HEK293 (cell line): ENCODE measurements at regions not wholly inside any gene's neighbourhood (a gene's known extent, or its start where the extent isn't known, plus 50 kb on each side); places are given as distances from the start of the nearest gene placed in this dataset.

ENCODE experiments used
- CTCF ChIA-PET: fragments of 350-600 bp; formaldehyde crosslinking; extraction: SDS; loops from one replicate; lab custom pipeline; 2021; ENCODE audit warnings: antibody characterized with exemption; lab: Yijun Ruan, JAX
- POLR2A ChIA-PET: fragments of 300-600 bp; formaldehyde crosslinking; extraction: SDS; loops from one replicate; lab custom pipeline; 2020; ENCODE audit warnings: antibody characterized with exemption, inconsistent platforms; lab: Yijun Ruan, JAX
- H3K27ac ChIP-seq: fragments of 200-500 bp; sonication (Bioruptor generic); 2 replicates; pipeline ENCODE4 v1.5.1; 2014; ENCODE audit warnings: low read depth, low read length, control low read depth, inconsistent platforms; ENCODE audit errors: extremely low read depth
- H3K36me3 ChIP-seq, 2 experiments: fragments of 200-500 bp in 1 of 2; sonication (Bioruptor generic) in 1 of 2; 1 replicate in 1 of 2; 2 replicates in 1 of 2; pipeline ENCODE4 v1.5.1; 2014 to 2017; ENCODE audit warnings: inconsistent platforms in 2 of 2, low read length in 2 of 2; ENCODE audit not compliant: control insufficient read depth in 2 of 2, insufficient read depth in 1 of 2
- H3K4me1 ChIP-seq: fragments of 200-500 bp; sonication (Bioruptor generic); 2 replicates; pipeline ENCODE4 v1.5.1; 2014; ENCODE audit warnings: mild to moderate bottlenecking, low read length, inconsistent platforms; ENCODE audit not compliant: control insufficient read depth, insufficient read depth
- H3K4me3 ChIP-seq: 2 replicates; pipeline ENCODE4 v1.5.1; 2011; ENCODE audit warnings: low read depth, mild to moderate bottlenecking, control low read depth, low read length, moderate library complexity
- H3K9me3 ChIP-seq: fragments of 200-500 bp; sonication (Bioruptor generic); 2 replicates; pipeline ENCODE4 v1.5.1; 2014; ENCODE audit warnings: low read depth, low read length, inconsistent platforms; ENCODE audit not compliant: control insufficient read depth, insufficient read depth
- BCL11A ChIP-seq: fragments of 450-650 bp; formaldehyde crosslinking; IDR thresholded peaks from 2 replicates; pipeline ENCODE4 v1.5.1; 2016; ENCODE audit warnings: low read depth, missing biosample characterization, missing genetic modification characterization
- GLI4 ChIP-seq: fragments of 450-650 bp; formaldehyde crosslinking; IDR thresholded peaks from 2 replicates; pipeline ENCODE4 v1.5.1; 2016; ENCODE audit warnings: missing biosample characterization, missing genetic modification characterization
- KLF8 ChIP-seq: fragments of 450-650 bp; formaldehyde crosslinking; IDR thresholded peaks from 2 replicates; pipeline ENCODE4 v1.5.1; 2016; ENCODE audit warnings: missing biosample characterization, missing genetic modification characterization
- REPIN1 ChIP-seq: fragments of 450-650 bp; formaldehyde crosslinking; IDR thresholded peaks from 2 replicates; pipeline ENCODE4 v1.5.1; 2017; ENCODE audit warnings: missing biosample characterization, missing genetic modification characterization, low read depth
- SCRT2 ChIP-seq: fragments of 450-650 bp; formaldehyde crosslinking; IDR thresholded peaks from 2 replicates; pipeline ENCODE4 v1.5.1; 2016; ENCODE audit warnings: missing biosample characterization, missing genetic modification characterization
- SETDB1 ChIP-seq: IDR thresholded peaks from one replicate; pipeline ENCODE4 v1.6.1; 2017; ENCODE audit warnings: mild to moderate bottlenecking, low read length, moderate library complexity, mixed read lengths; ENCODE audit not compliant: insufficient read length
- SP2 ChIP-seq: fragments of 450-650 bp; formaldehyde crosslinking; IDR thresholded peaks from 2 replicates; pipeline ENCODE4 v1.5.1; 2016; ENCODE audit warnings: missing biosample characterization, missing genetic modification characterization
- TCF7L2 ChIP-seq: IDR thresholded peaks from 2 replicates; pipeline ENCODE4 v1.6.1; 2011; ENCODE audit warnings: low read depth, mild to moderate bottlenecking, inconsistent platforms, low read length, moderate library complexity, borderline replicate concordance
- ZBTB1 ChIP-seq: fragments of 450-650 bp; formaldehyde crosslinking; IDR thresholded peaks from 2 replicates; pipeline ENCODE4 v1.5.1; 2016; ENCODE audit warnings: missing biosample characterization, missing genetic modification characterization
- ZNF114 ChIP-seq: fragments of 450-650 bp; formaldehyde crosslinking; IDR thresholded peaks from 2 replicates; pipeline ENCODE4 v1.5.0; 2017; ENCODE audit warnings: missing biosample characterization, missing genetic modification characterization
- ZNF133 ChIP-seq: fragments of 450-650 bp; formaldehyde crosslinking; IDR thresholded peaks from 2 replicates; pipeline ENCODE4 v1.5.1; 2016; ENCODE audit warnings: missing biosample characterization, missing genetic modification characterization
- ZNF155 ChIP-seq: fragments of 450-650 bp; formaldehyde crosslinking; IDR thresholded peaks from 2 replicates; pipeline ENCODE4 v1.5.1; 2016; ENCODE audit warnings: missing biosample characterization, missing genetic modification characterization
- ZNF221 ChIP-seq: fragments of 450-650 bp; formaldehyde crosslinking; IDR thresholded peaks from 2 replicates; pipeline ENCODE4 v1.5.1; 2017; ENCODE audit warnings: missing biosample characterization, missing genetic modification characterization, borderline replicate concordance
- ZNF239 ChIP-seq: fragments of 450-650 bp; formaldehyde crosslinking; IDR thresholded peaks from 2 replicates; pipeline ENCODE4 v1.5.1; 2016; ENCODE audit warnings: missing biosample characterization, missing genetic modification characterization
- ZNF248 ChIP-seq: fragments of 450-650 bp; formaldehyde crosslinking; IDR thresholded peaks from 2 replicates; pipeline ENCODE4 v1.5.1; 2017; ENCODE audit warnings: missing biosample characterization, missing genetic modification characterization
- ZNF354C ChIP-seq: fragments of 450-650 bp; formaldehyde crosslinking; IDR thresholded peaks from 2 replicates; pipeline ENCODE4 v1.5.1; 2016; ENCODE audit warnings: missing biosample characterization, missing genetic modification characterization, low read depth, borderline replicate concordance
- ZNF501 ChIP-seq: fragments of 450-650 bp; formaldehyde crosslinking; IDR thresholded peaks from 2 replicates; pipeline ENCODE4 v1.5.1; 2016; ENCODE audit warnings: missing biosample characterization, missing genetic modification characterization
- ZNF521 ChIP-seq: fragments of 450-650 bp; formaldehyde crosslinking; IDR thresholded peaks from 2 replicates; pipeline ENCODE4 v1.5.1; 2017; ENCODE audit warnings: missing biosample characterization, mild to moderate bottlenecking, missing genetic modification characterization
- ZNF585B ChIP-seq: fragments of 450-650 bp; formaldehyde crosslinking; IDR thresholded peaks from 2 replicates; pipeline ENCODE4 v1.5.1; 2016; ENCODE audit warnings: missing biosample characterization, missing genetic modification characterization
- ZNF596 ChIP-seq: fragments of 450-650 bp; IDR thresholded peaks from 2 replicates; pipeline ENCODE4 v1.5.0; 2018; ENCODE audit warnings: missing biosample characterization, mild to moderate bottlenecking, missing genetic modification characterization, moderate library complexity
- TF ChIP-seq, protein P1 (sequence below): fragments of 450-650 bp; formaldehyde crosslinking; IDR thresholded peaks from 2 replicates; pipeline ENCODE4 v1.5.1; 2016; ENCODE audit warnings: missing biosample characterization, missing genetic modification characterization
- TF ChIP-seq, protein P2 (sequence below): fragments of 450-650 bp; IDR thresholded peaks from 2 replicates; pipeline ENCODE4 v1.5.1; 2018; ENCODE audit warnings: missing biosample characterization, missing genetic modification characterization
- TF ChIP-seq, protein P3 (sequence below): fragments of 450-650 bp; formaldehyde crosslinking; IDR thresholded peaks from 2 replicates; pipeline ENCODE4 v1.5.1; 2016; ENCODE audit warnings: missing biosample characterization, missing genetic modification characterization

DNA sequence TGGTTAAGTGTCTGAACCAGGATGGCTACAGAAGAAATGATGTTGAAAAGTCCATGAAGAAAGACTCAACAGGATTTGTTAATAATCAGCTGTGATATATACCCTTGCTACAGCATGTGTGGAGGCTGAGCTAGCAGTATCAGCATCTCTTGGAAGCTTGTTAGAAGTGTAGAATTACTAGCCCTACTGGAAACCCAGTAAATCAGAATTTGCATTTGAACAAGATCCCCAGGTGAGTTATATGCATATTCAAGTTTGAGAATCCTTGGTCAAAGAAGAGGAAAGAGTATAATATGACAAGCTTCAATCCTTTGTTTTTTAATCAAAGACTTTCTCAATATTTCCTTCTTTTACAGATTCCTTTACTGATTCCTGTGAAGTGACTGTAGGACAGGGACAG lies 109.0 kb upstream of the KCNJ3 start (continued):
- TF ChIP-seq BCL11A (no peak), ZNF114 (tag by site-specific recombination) (no peak), ZBTB1 (tag by site-specific recombination) (no peak)
- TF ChIP-seq, protein P1, sequence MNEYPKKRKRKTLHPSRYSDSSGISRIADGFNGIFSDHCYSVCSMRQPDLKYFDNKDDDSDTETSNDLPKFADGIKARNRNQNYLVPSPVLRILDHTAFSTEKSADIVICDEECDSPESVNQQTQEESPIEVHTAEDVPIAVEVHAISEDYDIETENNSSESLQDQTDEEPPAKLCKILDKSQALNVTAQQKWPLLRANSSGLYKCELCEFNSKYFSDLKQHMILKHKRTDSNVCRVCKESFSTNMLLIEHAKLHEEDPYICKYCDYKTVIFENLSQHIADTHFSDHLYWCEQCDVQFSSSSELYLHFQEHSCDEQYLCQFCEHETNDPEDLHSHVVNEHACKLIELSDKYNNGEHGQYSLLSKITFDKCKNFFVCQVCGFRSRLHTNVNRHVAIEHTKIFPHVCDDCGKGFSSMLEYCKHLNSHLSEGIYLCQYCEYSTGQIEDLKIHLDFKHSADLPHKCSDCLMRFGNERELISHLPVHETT, result no peak
- TF ChIP-seq, protein P2, sequence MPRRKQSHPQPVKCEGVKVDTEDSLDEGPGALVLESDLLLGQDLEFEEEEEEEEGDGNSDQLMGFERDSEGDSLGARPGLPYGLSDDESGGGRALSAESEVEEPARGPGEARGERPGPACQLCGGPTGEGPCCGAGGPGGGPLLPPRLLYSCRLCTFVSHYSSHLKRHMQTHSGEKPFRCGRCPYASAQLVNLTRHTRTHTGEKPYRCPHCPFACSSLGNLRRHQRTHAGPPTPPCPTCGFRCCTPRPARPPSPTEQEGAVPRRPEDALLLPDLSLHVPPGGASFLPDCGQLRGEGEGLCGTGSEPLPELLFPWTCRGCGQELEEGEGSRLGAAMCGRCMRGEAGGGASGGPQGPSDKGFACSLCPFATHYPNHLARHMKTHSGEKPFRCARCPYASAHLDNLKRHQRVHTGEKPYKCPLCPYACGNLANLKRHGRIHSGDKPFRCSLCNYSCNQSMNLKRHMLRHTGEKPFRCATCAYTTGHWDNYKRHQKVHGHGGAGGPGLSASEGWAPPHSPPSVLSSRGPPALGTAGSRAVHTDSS (tag by site-specific recombination), result no peak

DNA sequence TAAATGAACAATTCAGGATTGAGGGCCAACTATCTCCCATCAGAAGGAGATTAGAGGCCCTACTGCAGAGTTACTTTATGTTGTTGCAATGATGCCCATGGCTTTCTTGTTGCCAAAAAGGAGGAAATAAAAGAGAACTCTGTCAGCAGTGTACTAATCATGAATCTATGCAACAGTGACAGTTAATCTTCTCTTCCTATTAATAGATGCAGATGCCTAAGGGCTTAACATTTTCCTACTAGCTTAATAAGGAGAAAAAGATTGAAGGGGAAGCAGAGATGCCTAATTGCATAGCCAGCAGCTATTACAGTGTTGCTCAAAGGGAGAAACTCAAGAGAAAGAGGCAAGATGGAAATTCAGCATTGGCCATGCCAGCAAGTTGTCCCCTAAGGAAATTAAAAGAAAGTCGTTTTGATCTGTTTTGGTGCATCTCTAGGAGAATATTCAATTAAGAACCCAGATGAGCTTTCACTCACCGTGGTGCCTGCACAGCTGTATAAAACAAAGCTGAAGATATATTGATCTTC lies 107.1 kb upstream of the KCNJ3 start:
- Histone ChIP-seq H3K9me3 (no peaks in the 10 kb centered on the region), H3K27ac (no peak overlapping the region), H3K36me3 (no peaks in the 10 kb centered on the region), H3K4me1 (no peaks in the 10 kb centered on the region), H3K4me3 (no peak overlapping the region)
- TF ChIP-seq GLI4 (tag by site-specific recombination) (no peak), ZNF114 (tag by site-specific recombination) (no peak), ZNF248 (tag by site-specific recombination) (no peak), KLF8 (no peak), SP2 (tag by site-specific recombination) (no peak), TCF7L2 (no peak), ZNF221 (tag by site-specific recombination) (no peak), ZNF501 (tag by site-specific recombination) (no peak), ZNF155 (tag by site-specific recombination) (no peak), ZNF239 (tag by site-specific recombination) (no peak), ZNF596 (tag by site-specific recombination) (no peak), REPIN1 (no peak), ZNF133 (no peak), ZNF354C (tag by site-specific recombination) (no peak), SCRT2 (tag by site-specific recombination) (no peak), ZNF521 (tag by site-specific recombination) (no peak), ZNF585B (no peak), SETDB1 (no peak)
- TF ChIP-seq, protein P3, sequence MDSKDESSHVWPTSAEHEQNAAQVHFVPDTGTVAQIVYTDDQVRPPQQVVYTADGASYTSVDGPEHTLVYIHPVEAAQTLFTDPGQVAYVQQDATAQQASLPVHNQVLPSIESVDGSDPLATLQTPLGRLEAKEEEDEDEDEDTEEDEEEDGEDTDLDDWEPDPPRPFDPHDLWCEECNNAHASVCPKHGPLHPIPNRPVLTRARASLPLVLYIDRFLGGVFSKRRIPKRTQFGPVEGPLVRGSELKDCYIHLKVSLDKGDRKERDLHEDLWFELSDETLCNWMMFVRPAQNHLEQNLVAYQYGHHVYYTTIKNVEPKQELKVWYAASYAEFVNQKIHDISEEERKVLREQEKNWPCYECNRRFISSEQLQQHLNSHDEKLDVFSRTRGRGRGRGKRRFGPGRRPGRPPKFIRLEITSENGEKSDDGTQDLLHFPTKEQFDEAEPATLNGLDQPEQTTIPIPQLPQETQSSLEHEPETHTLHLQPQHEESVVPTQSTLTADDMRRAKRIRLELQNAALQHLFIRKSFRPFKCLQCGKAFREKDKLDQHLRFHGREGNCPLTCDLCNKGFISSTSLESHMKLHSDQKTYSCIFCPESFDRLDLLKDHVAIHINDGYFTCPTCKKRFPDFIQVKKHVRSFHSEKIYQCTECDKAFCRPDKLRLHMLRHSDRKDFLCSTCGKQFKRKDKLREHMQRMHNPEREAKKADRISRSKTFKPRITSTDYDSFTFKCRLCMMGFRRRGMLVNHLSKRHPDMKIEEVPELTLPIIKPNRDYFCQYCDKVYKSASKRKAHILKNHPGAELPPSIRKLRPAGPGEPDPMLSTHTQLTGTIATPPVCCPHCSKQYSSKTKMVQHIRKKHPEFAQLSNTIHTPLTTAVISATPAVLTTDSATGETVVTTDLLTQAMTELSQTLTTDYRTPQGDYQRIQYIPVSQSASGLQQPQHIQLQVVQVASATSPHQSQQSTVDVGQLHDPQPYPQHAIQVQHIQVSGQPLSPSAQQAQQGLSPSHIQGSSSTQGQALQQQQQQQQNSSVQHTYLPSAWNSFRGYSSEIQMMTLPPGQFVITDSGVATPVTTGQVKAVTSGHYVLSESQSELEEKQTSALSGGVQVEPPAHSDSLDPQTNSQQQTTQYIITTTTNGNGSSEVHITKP (tag by site-specific recombination), result no peak
- ChIA-PET POLR2A (no interaction called here), CTCF (no interaction called here)
